Gastroesophageal sphincter (tissue), 4 donors: ENCODE measurements at regions not wholly inside any gene's neighbourhood (a gene's known extent, or its start where the extent isn't known, plus 50 kb on each side); places are given as distances from the start of the nearest gene placed in this dataset.
"Not testable (repeated sequence)": the region's sequence is repeated elsewhere in the genome, so short reads cannot be mapped to it uniquely, and the experiment has no call there.

Source experiments
- ATAC-seq: fragments of 150-250 bp; one replicate; pipeline ENCODE4 v1.9.1; 2016; ENCODE audit warnings: mild to moderate bottlenecking, moderate library complexity
- H3K27ac ChIP-seq, 4 donors: fragments of 200-600 bp; sonication (generic) in 3 of 4; 1 replicate in 3 of 4; 2 replicates in 1 of 4; pipeline ENCODE4 v1.5.1; 2016 to 2019
- H3K27me3 ChIP-seq: fragments of 200-600 bp; sonication (generic); one replicate; pipeline ENCODE4 v1.5.1; 2019
- H3K36me3 ChIP-seq, 2 donors: fragments of 200-600 bp; sonication (generic); one replicate each; pipeline ENCODE4 v1.5.1; 2019; ENCODE audit warnings: control low read depth in 1 of 2
- H3K4me1 ChIP-seq, 3 donors: fragments of 200-600 bp; sonication (generic); 1 replicate in 2 of 3; 2 replicates in 1 of 3; pipeline ENCODE4 v1.5.1; 2016 to 2019; ENCODE audit warnings: control low read depth in 2 of 3
- H3K4me3 ChIP-seq, 2 donors: fragments of 200-600 bp; sonication (generic); one replicate each; pipeline ENCODE4 v1.5.1; 2019; ENCODE audit warnings: mild to moderate bottlenecking in 1 of 2, moderate library complexity in 1 of 2
- H3K9me3 ChIP-seq, 3 donors: fragments of 200-600 bp; sonication (generic); one replicate each; pipeline ENCODE4 v1.5.1; 2017 to 2019; ENCODE audit warnings: control low read depth in 2 of 3
- EP300 ChIP-seq: sonication (generic); formaldehyde crosslinking; IDR thresholded peaks from one replicate; pipeline ENCODE4 v1.6.1; 2017; ENCODE audit warnings: antibody characterized with exemption, mild to moderate bottlenecking
- POLR2A ChIP-seq, 2 donors: fragments of 450-650 bp; IDR thresholded peaks; one replicate each; pipeline ENCODE4 v1.6.1; 2017; ENCODE audit warnings: antibody characterized with exemption in 2 of 2, mild to moderate bottlenecking in 2 of 2, moderate library complexity in 1 of 2
- POLR2AphosphoS5 ChIP-seq: sonication (generic); formaldehyde crosslinking; IDR thresholded peaks from one replicate; pipeline ENCODE4 v1.6.1; 2017; ENCODE audit warnings: antibody characterized with exemption
- WGBS, 2 donors: methylation state at CpG; one replicate each; pipeline ENCODE4 v1.1.5; 2018; ENCODE audit warnings: low coverage in 1 of 2; 5-methylcytosine and 5-hydroxymethylcytosine counted together
- TF ChIP-seq, protein P1 (sequence below), 4 experiments: fragments of 200-600 bp in 2 of 4; fragments of 450-650 bp in 2 of 4; sonication (generic) in 1 of 4; IDR thresholded peaks; one replicate each; pipeline ENCODE4 v1.5.1; 2017 to 2019; ENCODE audit warnings: antibody characterized with exemption in 4 of 4, mild to moderate bottlenecking in 2 of 4, moderate library complexity in 2 of 4

- no peak for TF ChIP-seq EP300
- no peak for TF ChIP-seq POLR2AphosphoS5
- TF ChIP-seq, protein P1, sequence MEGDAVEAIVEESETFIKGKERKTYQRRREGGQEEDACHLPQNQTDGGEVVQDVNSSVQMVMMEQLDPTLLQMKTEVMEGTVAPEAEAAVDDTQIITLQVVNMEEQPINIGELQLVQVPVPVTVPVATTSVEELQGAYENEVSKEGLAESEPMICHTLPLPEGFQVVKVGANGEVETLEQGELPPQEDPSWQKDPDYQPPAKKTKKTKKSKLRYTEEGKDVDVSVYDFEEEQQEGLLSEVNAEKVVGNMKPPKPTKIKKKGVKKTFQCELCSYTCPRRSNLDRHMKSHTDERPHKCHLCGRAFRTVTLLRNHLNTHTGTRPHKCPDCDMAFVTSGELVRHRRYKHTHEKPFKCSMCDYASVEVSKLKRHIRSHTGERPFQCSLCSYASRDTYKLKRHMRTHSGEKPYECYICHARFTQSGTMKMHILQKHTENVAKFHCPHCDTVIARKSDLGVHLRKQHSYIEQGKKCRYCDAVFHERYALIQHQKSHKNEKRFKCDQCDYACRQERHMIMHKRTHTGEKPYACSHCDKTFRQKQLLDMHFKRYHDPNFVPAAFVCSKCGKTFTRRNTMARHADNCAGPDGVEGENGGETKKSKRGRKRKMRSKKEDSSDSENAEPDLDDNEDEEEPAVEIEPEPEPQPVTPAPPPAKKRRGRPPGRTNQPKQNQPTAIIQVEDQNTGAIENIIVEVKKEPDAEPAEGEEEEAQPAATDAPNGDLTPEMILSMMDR (IDR thresholded peaks at IDR 0.05): no peak
- no peak for TF ChIP-seq POLR2A (IDR thresholded peaks at IDR 0.05)
- ATAC-seq: no peak
- H3K36me3 ChIP-seq: no peaks in the 10 kb centered on the region
- H3K4me1 ChIP-seq: no peaks in the 10 kb centered on the region
- peaks cover 0 to 9% (median 0%) of the 10 kb centered on the region in 3 donors for H3K9me3 ChIP-seq
- H3K27ac ChIP-seq: no peak overlapping the region
- WGBS, 2 donors: 29% methylated on average over 1 of the region's 1 CpG; no CpG with 5 or more reads in 1 of the 2 donors
- H3K4me3 ChIP-seq: no peak overlapping the region
- H3K27me3 ChIP-seq: no peaks in the 10 kb centered on the region
These were observed 173.5 kb upstream of the CTAGE1 start for GRCh38 chr18:22591222-22591621.

DNA sequence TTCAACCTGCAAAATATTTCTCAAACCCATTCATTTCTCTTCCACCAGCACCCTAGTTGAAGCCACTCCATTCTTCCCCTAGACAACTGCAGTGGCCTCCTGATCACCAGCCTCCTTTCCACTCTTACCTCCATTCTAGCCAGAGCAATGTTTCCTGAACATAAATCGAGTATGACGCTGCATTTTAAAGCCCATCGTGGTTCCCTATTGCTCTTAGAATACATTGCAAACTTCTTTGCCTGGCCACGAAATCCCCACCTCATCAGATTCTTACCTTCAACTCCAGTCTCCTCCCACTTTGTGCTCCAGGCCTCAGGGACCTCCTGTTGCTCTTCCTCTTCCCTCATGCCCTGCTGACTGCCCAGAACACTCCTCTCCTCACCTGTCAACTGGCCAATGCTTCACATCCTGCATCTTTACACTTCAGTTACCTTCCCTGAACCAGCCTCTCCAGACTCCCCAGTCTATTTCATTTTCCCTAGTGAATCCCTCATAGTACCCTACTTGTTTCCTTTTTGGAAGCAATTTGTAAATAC lies 176.5 kb upstream of the CTAGE1 start:
- Histone ChIP-seq H3K27ac (no peak overlapping the region), H3K27me3 (no peaks in the 10 kb centered on the region), H3K4me3 (no peak overlapping the region), H3K4me1 (no peaks in the 10 kb centered on the region), H3K36me3 (no peaks in the 10 kb centered on the region), H3K9me3 (no peaks in the 10 kb centered on the region)
- ATAC-seq: no peak
- TF ChIP-seq POLR2A (IDR thresholded peaks at IDR 0.05) (no peak), POLR2AphosphoS5 (no peak), EP300 (no peak)
- TF ChIP-seq, protein P1 (IDR thresholded peaks at IDR 0.05): no peak
- 84 to 88% methylated on average over 4 of the region's 4 CpGs for WGBS, 2 donors

DNA sequence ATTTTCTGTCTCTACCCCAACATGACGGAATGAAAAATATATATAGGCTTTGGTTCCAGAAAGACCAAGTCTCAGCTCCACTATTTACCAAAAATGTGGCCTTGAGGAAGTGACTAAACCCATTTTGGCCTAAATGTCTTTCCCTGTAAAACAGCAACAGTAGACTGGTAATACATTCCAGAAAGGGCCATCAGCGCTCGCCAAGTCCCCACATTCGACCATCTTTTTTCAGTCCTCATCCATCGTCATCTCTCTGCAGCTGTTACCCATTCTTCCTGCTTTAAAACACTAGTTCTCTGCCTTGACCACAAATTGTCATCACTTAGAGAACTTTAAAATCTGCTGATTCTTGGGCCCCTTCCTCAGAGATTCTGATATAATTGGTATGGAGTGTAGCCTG lies 183.8 kb upstream of the CTAGE1 start:
- H3K36me3 ChIP-seq: no peaks in the 10 kb centered on the region
- H3K27me3 ChIP-seq: no peaks in the 10 kb centered on the region
- peaks cover 0 to 15% (median 0%) of the 10 kb centered on the region in 3 donors for H3K4me1 ChIP-seq
- ATAC-seq: no peak
- no peak overlapping the region for H3K4me3 ChIP-seq
- no peak overlapping the region for H3K27ac ChIP-seq
- 86 to 100% methylated on average over 5 of the region's 5 CpGs for WGBS, 2 donors
- H3K9me3 ChIP-seq: no peaks in the 10 kb centered on the region
- TF ChIP-seq EP300: no peak
- TF ChIP-seq, protein P1 (IDR thresholded peaks at IDR 0.05): no peak
- TF ChIP-seq POLR2AphosphoS5: no peak
- no peak for TF ChIP-seq POLR2A (IDR thresholded peaks at IDR 0.05)

DNA sequence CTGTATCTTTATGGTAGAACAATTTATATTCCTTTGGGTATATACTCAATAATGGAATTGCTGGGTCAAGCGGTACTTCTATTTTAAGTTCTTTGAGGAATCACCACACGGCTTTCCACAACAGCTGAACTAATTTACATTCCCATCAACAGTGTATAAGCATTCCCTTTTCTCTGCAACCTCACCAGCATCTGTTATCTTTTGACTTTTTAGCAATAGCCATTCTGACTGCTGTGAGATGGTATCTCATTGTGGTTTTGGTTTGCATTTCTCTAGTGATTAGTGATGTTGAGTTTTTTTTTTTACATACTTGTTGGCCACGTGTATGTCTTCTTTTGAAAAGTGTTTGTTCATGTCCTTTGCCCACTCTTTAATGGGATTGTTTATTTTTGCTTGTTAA lies 184.7 kb upstream of the CTAGE1 start:
- not testable (repeated sequence) for H3K27ac ChIP-seq, ATAC-seq, H3K9me3 ChIP-seq, H3K27me3 ChIP-seq, H3K36me3 ChIP-seq, H3K4me3 ChIP-seq
- 67 to 86% methylated on average over 3 of the region's 3 CpGs for WGBS, 2 donors
- peaks cover 0 to 17% (median 0%) of the 10 kb centered on the region in 3 donors for H3K4me1 ChIP-seq

- TF ChIP-seq, protein P1 (IDR thresholded peaks at IDR 0.05): no peak
- no peak for TF ChIP-seq EP300
- TF ChIP-seq POLR2AphosphoS5: no peak
- Histone ChIP-seq H3K4me3 (no peak overlapping the region), H3K36me3 (no peaks in the 10 kb centered on the region), H3K4me1 (peaks cover 0 to 32% (median 0%) of the 10 kb centered on the region in 3 donors), H3K27me3 (no peaks in the 10 kb centered on the region), H3K9me3 (no peaks in the 10 kb centered on the region), H3K27ac (no peak overlapping the region)
- no peak for ATAC-seq
These were observed 186.2 kb upstream of the CTAGE1 start for GRCh38 chr18:22603902-22604301.
